ENCODE measurements at regions not wholly inside any gene's neighbourhood (a gene's known extent, or its start where the extent isn't known, plus 50 kb on each side); places are given as distances from the start of the nearest gene placed in this dataset.

- H3K4me1 ChIP-seq (replicated peaks in 1 of 4; ENCODE audit: control insufficient read depth in 3 of 4, insufficient read depth in 4 of 4, low read length in 3 of 4), result no peaks in the 10 kb centered on the region
- DNase-seq (ENCODE audit: low read depth in 1 of 2, low spot score in 2 of 2), result no peak
- ChIA-PET CTCF (ENCODE audit: partially characterized antibody) (no interaction called here), POLR2A (ENCODE audit: partially characterized antibody) (no interaction called here)
- no peak overlapping the region for H4K8ac ChIP-seq (ENCODE audit: extremely low read depth, insufficient read depth, low read length)
- no peak overlapping the region for H3K23ac ChIP-seq (ENCODE audit: insufficient read length)
- no peaks in the 10 kb centered on the region for H3K9me3 ChIP-seq (ENCODE audit: insufficient read depth in 2 of 2, low read depth in 1 of 2, low read length in 1 of 2)
- no peak overlapping the region for H3K9ac ChIP-seq (replicated peaks in 1 of 4; ENCODE audit: extremely low read depth in 1 of 4, low read depth in 3 of 4, low read length in 3 of 4)
- H2BK120ac ChIP-seq (replicated peaks; ENCODE audit: low read depth, low read length), result no peak overlapping the region
- TF ChIP-seq CBX5 (IDR thresholded peaks at IDR 0.05; ENCODE audit: low read depth, low read length), result no peak
- no peak overlapping the region for H3K4me2 ChIP-seq (ENCODE audit: insufficient read depth in 1 of 2, low read depth in 2 of 2, low read length in 2 of 2)
- H3K4me3 ChIP-seq (ENCODE audit: extremely low read depth in 1 of 4, insufficient read depth in 2 of 4, low read depth in 3 of 4, low read length in 4 of 4), result no peak overlapping the region
- no peak overlapping the region for H3K56ac ChIP-seq (replicated peaks; ENCODE audit: insufficient read length, low read depth, low read length)
- no peak overlapping the region for H2BK5ac ChIP-seq (ENCODE audit: low read depth, low read length)
- H4K5ac ChIP-seq (ENCODE audit: insufficient read length, low read depth, low read length), result no peak overlapping the region
- no peak overlapping the region for H3K14ac ChIP-seq (ENCODE audit: insufficient read length)
- no peaks in the 10 kb centered on the region for H3K36me3 ChIP-seq (ENCODE audit: control insufficient read depth in 2 of 4, insufficient read depth in 4 of 4, low read length in 3 of 4)
- no peak overlapping the region for H2BK15ac ChIP-seq (ENCODE audit: low read length)
- no peak overlapping the region for H4K91ac ChIP-seq (replicated peaks; ENCODE audit: insufficient read length, low read length)
- no peak overlapping the region for H3K4ac ChIP-seq (replicated peaks; ENCODE audit: insufficient read length, low read depth, low read length)
- no peak overlapping the region for H2BK12ac ChIP-seq (ENCODE audit: low read depth, low read length)
- no peaks in the 10 kb centered on the region for H3K79me2 ChIP-seq (ENCODE audit: control insufficient read depth in 1 of 2, insufficient read depth in 2 of 2, low read length in 2 of 2)
- no peaks in the 10 kb centered on the region for H3K79me1 ChIP-seq (ENCODE audit: low read depth, low read length)
- 95% methylated on average over 4 of the region's 4 CpGs; no CpG with 5 or more reads in 1 of the 2 experiments for WGBS, 2 experiments (ENCODE audit: extremely low coverage in 1 of 2, insufficient coverage in 1 of 2, insufficient read length in 1 of 2, insufficient replicate concordance in 2 of 2, low coverage in 1 of 2, low lambda C conversion rate in 2 of 2, missing lambda C conversion rate in 1 of 2)
- H2BK20ac ChIP-seq (ENCODE audit: low read length), result no peak overlapping the region
- no peak overlapping the region for H2AFZ ChIP-seq (ENCODE audit: low read length)
- H3K27me3 ChIP-seq (replicated peaks in 1 of 4; ENCODE audit: control insufficient read depth in 3 of 4, extremely low read depth in 1 of 4, insufficient read depth in 3 of 4, low read length in 3 of 4), result no peaks in the 10 kb centered on the region
- H3K27ac ChIP-seq (ENCODE audit: low read depth, low read length), result no peak overlapping the region
- H3K23me2 ChIP-seq (ENCODE audit: low read depth, low read length), result no peaks in the 10 kb centered on the region
- H4K20me1 ChIP-seq (replicated peaks in 1 of 2; ENCODE audit: control insufficient read depth in 1 of 2, insufficient read depth in 2 of 2, low read length in 2 of 2), result peaks cover 0 to 1% of the 10 kb centered on the region in 2 experiments
- no peak for FAIRE-seq
- no peak overlapping the region for H2AK5ac ChIP-seq (ENCODE audit: low read depth, low read length)
- no peak overlapping the region for H3K18ac ChIP-seq (ENCODE audit: extremely low read depth, low read length)
Observed at GRCh38 chr5:85533341-85534047, 1084.2 kb upstream of the COX7C start.

Data from H1 (cell line).